K562 (cell line): ENCODE measurements at regions not wholly inside any gene's neighbourhood (a gene's known extent, or its start where the extent isn't known, plus 50 kb on each side); places are given as distances from the start of the nearest gene placed in this dataset.

ENCODE experiments used
- ATAC-seq: fragments of 200-7000 bp; cut with Tn5 transposase; 3 replicates; pipeline ENCODE4 v1.9.1; 2020; ENCODE audit warnings: moderate library complexity
- BruUV-seq: library from RNA; stranded (reverse); fragments of 400-500 nt; replicated peaks from 2 replicates; lab custom pipeline; 2021; lab: Mats Ljungman, UMichigan
- CTCF ChIA-PET: fragments of 300-600 bp; formaldehyde crosslinking; extraction: SDS; loops from one replicate; lab custom pipeline; 2021; ENCODE audit warnings: low intra/inter-chr PET ratio; lab: Yijun Ruan, JAX
- POLR2A ChIA-PET: fragments of 300-600, 350-650 bp; sonication (Branson Sonifier 250); formaldehyde crosslinking; extraction: SDS; loops from one replicate; lab custom pipeline; 2021; ENCODE audit warnings: antibody characterized with exemption, inconsistent platforms; lab: Yijun Ruan, JAX
- DNase-seq, 4 experiments: peaks; one replicate each; pipeline versions ENCODE4 v3.0.0 to v3.0.0-alpha.2; 2011 to 2018; ENCODE audit warnings: low spot score in 3 of 4, mixed read lengths in 3 of 4; ENCODE audit errors: extremely low read depth in 1 of 4
- FAIRE-seq: peaks from 2 replicates; lab custom pipeline; 2011; peaks lifted over from hg19 to GRCh38; lab: Jason Lieb, UNC
- H2AFZ ChIP-seq: 2 replicates; pipeline ENCODE4 v1.6.0; 2011; ENCODE audit warnings: low read depth, low read length, control low read depth, inconsistent platforms
- H3K27ac ChIP-seq: fragments of 200-600 bp; 3 replicates; pipeline ENCODE4 v1.8.0; 2011; ENCODE audit warnings: low read depth, mild to moderate bottlenecking, control low read depth, inconsistent platforms, low read length, moderate library complexity, mixed read lengths; ENCODE audit errors: extremely low read depth
- H3K27me3 ChIP-seq, 2 experiments: fragments of 300-600 bp in 1 of 2; 2 replicates in 1 of 2; 3 replicates in 1 of 2; pipeline versions ENCODE4 v1.6.0 to v1.8.0; 2011; ENCODE audit warnings: inconsistent platforms in 2 of 2, low read length in 2 of 2, mild to moderate bottlenecking in 1 of 2, mixed read lengths in 1 of 2, moderate library complexity in 1 of 2; ENCODE audit not compliant: control insufficient read depth in 2 of 2, insufficient read depth in 2 of 2
- H3K36me3 ChIP-seq: fragments of 300-600 bp; 3 replicates; pipeline ENCODE4 v1.8.0; 2011; ENCODE audit warnings: mild to moderate bottlenecking, low read length, inconsistent platforms; ENCODE audit not compliant: control insufficient read depth, insufficient read depth
- H3K4me1 ChIP-seq, 2 experiments: fragments of 200-600 bp in 1 of 2; replicated peaks in 1 of 2; 2 replicates in 1 of 2; 3 replicates in 1 of 2; pipeline versions ENCODE4 v1.5.1 to v1.8.0; 2011; ENCODE audit warnings: inconsistent platforms in 2 of 2, low read length in 2 of 2, mild to moderate bottlenecking in 1 of 2, mixed read lengths in 1 of 2, moderate library complexity in 1 of 2; ENCODE audit not compliant: control insufficient read depth in 2 of 2, insufficient read depth in 2 of 2
- H3K4me2 ChIP-seq: 2 replicates; pipeline ENCODE4 v1.6.1; 2011; ENCODE audit warnings: low read length, control low read depth, inconsistent platforms, mixed read lengths; ENCODE audit not compliant: insufficient read depth
- H3K4me3 ChIP-seq: fragments of 200-600 bp; sonication (generic), shearing (Covaris generic); 2 replicates; pipeline ENCODE4 v1.5.1; 2016; ENCODE audit warnings: control low read depth, inconsistent platforms
- H3K79me2 ChIP-seq: fragments of 200-600 bp; 3 replicates; pipeline ENCODE4 v1.8.0; 2011; ENCODE audit warnings: low read length, inconsistent platforms; ENCODE audit not compliant: control insufficient read depth, insufficient read depth
- H3K9ac ChIP-seq, 2 experiments: 2 replicates each; pipeline versions ENCODE4 v1.6.0 to v1.6.1; 2011; ENCODE audit warnings: low read depth in 2 of 2, low read length in 2 of 2, control low read depth in 1 of 2, inconsistent platforms in 1 of 2, mild to moderate bottlenecking in 1 of 2, mixed read lengths in 1 of 2; ENCODE audit not compliant: insufficient read depth in 1 of 2
- H3K9me1 ChIP-seq: one replicate; pipeline ENCODE4 v1.6.0; 2011; ENCODE audit warnings: inconsistent platforms, mild to moderate bottlenecking, low read length, moderate library complexity; ENCODE audit not compliant: control insufficient read depth, insufficient read depth
- H3K9me3 ChIP-seq: replicated peaks from 2 replicates; pipeline ENCODE4 v1.5.1; 2011; ENCODE audit warnings: low read depth, low read length, inconsistent platforms; ENCODE audit not compliant: control insufficient read depth, insufficient read depth
- H4K20me1 ChIP-seq: replicated peaks from 2 replicates; pipeline ENCODE4 v1.6.1; 2011; ENCODE audit warnings: low read length, inconsistent platforms, mixed read lengths; ENCODE audit not compliant: control insufficient read depth, insufficient read depth
- EP400 ChIP-seq: fragments of 450-650 bp; IDR thresholded peaks from 2 replicates; pipeline ENCODE4 v1.6.1; 2017; ENCODE audit warnings: antibody characterized with exemption, mild to moderate bottlenecking, moderate library complexity
- MAFK ChIP-seq: IDR thresholded peaks from 2 replicates; pipeline ENCODE4 v1.6.1; 2011; ENCODE audit warnings: low read length, improper control_type of control experiment
- TEAD1 ChIP-seq, 2 experiments: fragments of 450-650 bp in 1 of 2; sonication (generic) in 1 of 2; formaldehyde crosslinking; IDR thresholded peaks; 2 replicates each; pipeline versions ENCODE4 v1.4.0 to v1.8.0; 2020 to 2022; ENCODE audit warnings: mild to moderate bottlenecking in 2 of 2, missing genetic modification reagents in 1 of 2
- TGIF2 ChIP-seq: sonication (generic); formaldehyde crosslinking; IDR thresholded peaks from 2 replicates; pipeline ENCODE4 v1.8.1; 2022; ENCODE audit warnings: mild to moderate bottlenecking, missing genetic modification reagents, moderate library complexity
- ZZZ3 ChIP-seq: fragments of 450-650 bp; IDR thresholded peaks from 2 replicates; pipeline ENCODE4 v1.6.1; 2016; ENCODE audit warnings: antibody characterized with exemption, mild to moderate bottlenecking, moderate library complexity
- WGBS: fragments of 100-300 bp; shearing (Covaris generic); methylation state at CpG from one replicate; pipeline ENCODE4 v1.1.6; 2016; ENCODE audit warnings: low coverage, mixed read lengths; ENCODE audit not compliant: insufficient coverage; ENCODE audit errors: missing lambda C conversion rate; 5-methylcytosine and 5-hydroxymethylcytosine counted together
- in situ Hi-C: fragments of 300-500 bp; cut with MboI; formaldehyde crosslinking; loops from 4 replicates; pipeline ENCODE4 v1.15.0; 2018; ENCODE audit warnings: inconsistent platforms, mixed read lengths
- intact Hi-C: fragments of 100-400 bp; cut with micrococcal nuclease; formaldehyde crosslinking; loops from 2 replicates; pipeline ENCODE4 v1.14.2; 2022
- TF ChIP-seq, protein P1 (sequence below): fragments of 250-450 bp; sonication (Bioruptor Pico); IDR thresholded peaks from 2 replicates; pipeline ENCODE4 v1.4.0; 2020; ENCODE audit warnings: mild to moderate bottlenecking, moderate library complexity, borderline replicate concordance
- TF ChIP-seq, protein P2 (sequence below), 2 experiments: fragments of 450-650 bp in 1 of 2; sonication (generic) in 1 of 2; formaldehyde crosslinking; conservative IDR thresholded peaks; 2 replicates each; pipeline versions ENCODE4 v1.4.0 to v1.8.1; 2020 to 2022; ENCODE audit warnings: mild to moderate bottlenecking in 1 of 2, missing genetic modification reagents in 1 of 2

DNA sequence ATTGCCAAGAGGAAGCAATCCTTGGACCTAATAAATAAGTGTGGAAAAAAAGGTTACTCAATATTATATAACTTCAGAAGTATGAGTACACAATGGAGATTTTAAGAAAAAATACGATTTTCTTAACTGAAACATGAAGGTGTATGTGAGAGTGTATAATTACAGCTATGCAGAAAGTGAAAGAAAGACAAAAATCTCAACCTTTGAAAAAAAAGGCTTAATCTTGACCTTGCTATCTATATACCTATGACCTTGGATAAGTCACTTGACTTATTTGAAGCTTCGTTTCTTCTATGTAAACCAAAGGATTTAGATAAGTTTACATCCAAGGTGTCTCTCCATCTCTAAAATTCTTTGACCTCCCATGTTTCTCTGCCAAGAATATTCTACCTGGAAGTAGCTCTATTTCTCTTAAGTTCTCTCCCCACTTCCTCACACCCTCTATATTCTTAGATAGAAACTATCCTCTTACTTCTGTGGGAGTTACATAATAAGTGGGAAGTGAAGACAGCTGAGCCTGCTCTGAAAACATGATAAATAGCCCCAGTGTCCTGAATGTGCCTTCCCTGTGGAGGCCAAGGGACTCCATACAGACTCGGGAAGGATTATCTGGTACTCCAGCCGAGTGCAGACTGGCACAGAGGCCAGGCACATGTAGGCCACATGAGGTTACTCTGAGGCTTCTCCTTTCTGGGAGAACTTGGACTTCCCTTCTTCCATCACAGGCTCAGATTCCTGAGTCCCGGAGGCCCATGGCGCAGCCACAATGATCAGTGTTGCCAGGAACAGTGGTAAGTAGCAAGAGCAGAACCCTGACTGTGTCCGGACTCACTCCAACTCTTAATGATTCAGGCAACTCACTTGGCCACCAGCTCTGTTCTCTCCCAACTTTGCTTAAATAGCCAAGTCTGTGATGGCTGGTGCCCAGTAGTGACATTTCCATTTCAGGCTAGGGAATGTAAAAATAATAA, 166.8 kb upstream of the COL8A1 start:
- Histone ChIP-seq H3K9ac (no peak overlapping the region), H3K4me3 (no peak overlapping the region), H3K4me2 (no peak overlapping the region), H3K4me1 (no peaks in the 10 kb centered on the region), H3K27ac (no peak overlapping the region), H3K9me3 (no peaks in the 10 kb centered on the region), H3K9me1 (no peaks in the 10 kb centered on the region), H3K27me3 (no peaks in the 10 kb centered on the region), H4K20me1 (no peaks in the 10 kb centered on the region), H2AFZ (no peak overlapping the region)
- no peak for DNase-seq
- POLR2A ChIA-PET: no interaction called here
- CTCF ChIA-PET: no interaction called here
- 0% methylated on average over 4 of the region's 7 CpGs for WGBS
- intact Hi-C loops (no loop called here), in situ Hi-C loops (no loop called here)
- ATAC-seq: no peak
- BruUV-seq: no TSS peak
- no peak for TF ChIP-seq MAFK
- no peak for TF ChIP-seq EP400
- TF ChIP-seq ZZZ3: no peak
- no peak for TF ChIP-seq TEAD1 (CRISPR knock-in tag; IDR thresholded peaks at IDR 0.05)
- TF ChIP-seq TGIF2 (CRISPR knock-in tag): no peak
- TF ChIP-seq, protein P1, sequence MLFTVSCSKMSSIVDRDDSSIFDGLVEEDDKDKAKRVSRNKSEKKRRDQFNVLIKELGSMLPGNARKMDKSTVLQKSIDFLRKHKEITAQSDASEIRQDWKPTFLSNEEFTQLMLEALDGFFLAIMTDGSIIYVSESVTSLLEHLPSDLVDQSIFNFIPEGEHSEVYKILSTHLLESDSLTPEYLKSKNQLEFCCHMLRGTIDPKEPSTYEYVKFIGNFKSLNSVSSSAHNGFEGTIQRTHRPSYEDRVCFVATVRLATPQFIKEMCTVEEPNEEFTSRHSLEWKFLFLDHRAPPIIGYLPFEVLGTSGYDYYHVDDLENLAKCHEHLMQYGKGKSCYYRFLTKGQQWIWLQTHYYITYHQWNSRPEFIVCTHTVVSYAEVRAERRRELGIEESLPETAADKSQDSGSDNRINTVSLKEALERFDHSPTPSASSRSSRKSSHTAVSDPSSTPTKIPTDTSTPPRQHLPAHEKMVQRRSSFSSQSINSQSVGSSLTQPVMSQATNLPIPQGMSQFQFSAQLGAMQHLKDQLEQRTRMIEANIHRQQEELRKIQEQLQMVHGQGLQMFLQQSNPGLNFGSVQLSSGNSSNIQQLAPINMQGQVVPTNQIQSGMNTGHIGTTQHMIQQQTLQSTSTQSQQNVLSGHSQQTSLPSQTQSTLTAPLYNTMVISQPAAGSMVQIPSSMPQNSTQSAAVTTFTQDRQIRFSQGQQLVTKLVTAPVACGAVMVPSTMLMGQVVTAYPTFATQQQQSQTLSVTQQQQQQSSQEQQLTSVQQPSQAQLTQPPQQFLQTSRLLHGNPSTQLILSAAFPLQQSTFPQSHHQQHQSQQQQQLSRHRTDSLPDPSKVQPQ (CRISPR knock-in tag): no peak
- TF ChIP-seq, protein P2, sequence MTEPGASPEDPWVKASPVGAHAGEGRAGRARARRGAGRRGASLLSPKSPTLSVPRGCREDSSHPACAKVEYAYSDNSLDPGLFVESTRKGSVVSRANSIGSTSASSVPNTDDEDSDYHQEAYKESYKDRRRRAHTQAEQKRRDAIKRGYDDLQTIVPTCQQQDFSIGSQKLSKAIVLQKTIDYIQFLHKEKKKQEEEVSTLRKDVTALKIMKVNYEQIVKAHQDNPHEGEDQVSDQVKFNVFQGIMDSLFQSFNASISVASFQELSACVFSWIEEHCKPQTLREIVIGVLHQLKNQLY (CRISPR knock-in tag; conservative IDR thresholded peaks at IDR 0.05): no peak
- TF ChIP-seq, all 486 proteins: peak for 0
- FAIRE-seq: no peak
- Histone ChIP-seq H3K79me2 (no peaks in the 10 kb centered on the region), H3K36me3 (no peaks in the 10 kb centered on the region)
